Muscle layer of duodenum (tissue), 2 donors: ENCODE measurements at regions not wholly inside any gene's neighbourhood (a gene's known extent, or its start where the extent isn't known, plus 50 kb on each side); places are given as distances from the start of the nearest gene placed in this dataset.
"Not testable (repeated sequence)": the region's sequence is repeated elsewhere in the genome, so short reads cannot be mapped to it uniquely, and the experiment has no call there.

ENCODE experiments used
- H3K27ac ChIP-seq: one replicate; pipeline ENCODE4 v1.7.0; 2013; ENCODE audit warnings: mild to moderate bottlenecking, low read length
- H3K27me3 ChIP-seq: one replicate; pipeline ENCODE4 v1.7.0; 2013; ENCODE audit warnings: low read depth, mild to moderate bottlenecking, control low read depth, low read length
- H3K36me3 ChIP-seq, 2 donors: one replicate each; pipeline ENCODE4 v1.7.0; 2013; ENCODE audit warnings: low read length in 2 of 2, control low read depth in 1 of 2, mild to moderate bottlenecking in 1 of 2; ENCODE audit not compliant: insufficient read depth in 2 of 2, control insufficient read depth in 1 of 2
- H3K4me1 ChIP-seq, 2 donors: one replicate each; pipeline ENCODE4 v1.7.0; 2013; ENCODE audit warnings: low read length in 2 of 2, mild to moderate bottlenecking in 2 of 2, control low read depth in 1 of 2, moderate library complexity in 1 of 2; ENCODE audit not compliant: insufficient read depth in 2 of 2, control insufficient read depth in 1 of 2
- H3K4me3 ChIP-seq, 2 donors: one replicate each; pipeline ENCODE4 v1.7.0; 2013; ENCODE audit warnings: low read length in 2 of 2, low read depth in 1 of 2, mild to moderate bottlenecking in 1 of 2
- H3K9me3 ChIP-seq, 2 donors: one replicate each; pipeline ENCODE4 v1.7.0; 2013; ENCODE audit warnings: low read length in 2 of 2, control low read depth in 1 of 2, mild to moderate bottlenecking in 1 of 2; ENCODE audit not compliant: control insufficient read depth in 1 of 2
- donor health status: healthy.

- no peaks in the 10 kb centered on the region for H3K36me3 ChIP-seq
- no peak overlapping the region for H3K27ac ChIP-seq
- H3K9me3 ChIP-seq: no peaks in the 10 kb centered on the region
- no peaks in the 10 kb centered on the region for H3K27me3 ChIP-seq
- H3K4me3 ChIP-seq: no peak overlapping the region
- H3K4me1 ChIP-seq: peaks cover 0 to 4% of the 10 kb centered on the region in 2 donors
Measured at GRCh38 chr4:89491761-89492160, 184.2 kb upstream of the GPRIN3 start.

GRCh38 chr4:89489921-89490431 is 182.4 kb upstream of the GPRIN3 start:
- not testable (repeated sequence) for H3K9me3 ChIP-seq, H3K27me3 ChIP-seq, H3K4me1 ChIP-seq, H3K36me3 ChIP-seq, H3K27ac ChIP-seq, H3K4me3 ChIP-seq

GRCh38 chr4:89489338-89489771 is 181.8 kb upstream of the GPRIN3 start:
- Histone ChIP-seq H3K4me1 (peaks cover 0 to 4% of the 10 kb centered on the region in 2 donors), H3K36me3 (no peaks in the 10 kb centered on the region), H3K4me3 (no peak overlapping the region), H3K27me3 (no peaks in the 10 kb centered on the region), H3K9me3 (no peaks in the 10 kb centered on the region), H3K27ac (no peak overlapping the region)

GRCh38 chr4:89488736-89489135 is 181.1 kb upstream of the GPRIN3 start:
- Histone ChIP-seq H3K9me3 (no peaks in the 10 kb centered on the region), H3K27ac (no peak overlapping the region), H3K4me3 (no peak overlapping the region), H3K36me3 (no peaks in the 10 kb centered on the region), H3K27me3 (no peaks in the 10 kb centered on the region), H3K4me1 (peaks cover 0 to 4% of the 10 kb centered on the region in 2 donors)

GRCh38 chr4:89486673-89487072 is 179.1 kb upstream of the GPRIN3 start:
- no peaks in the 10 kb centered on the region for H3K4me1 ChIP-seq
- H3K27ac ChIP-seq: no peak overlapping the region
- H3K4me3 ChIP-seq: no peak overlapping the region
- no peaks in the 10 kb centered on the region for H3K36me3 ChIP-seq
- H3K9me3 ChIP-seq: no peaks in the 10 kb centered on the region
- H3K27me3 ChIP-seq: no peaks in the 10 kb centered on the region

- no peaks in the 10 kb centered on the region for H3K27me3 ChIP-seq
- H3K36me3 ChIP-seq: no peaks in the 10 kb centered on the region
- no peak overlapping the region for H3K4me3 ChIP-seq
- no peak overlapping the region for H3K27ac ChIP-seq
- H3K9me3 ChIP-seq: no peaks in the 10 kb centered on the region
- no peaks in the 10 kb centered on the region for H3K4me1 ChIP-seq
Measured at GRCh38 chr4:89486042-89486441, 178.4 kb upstream of the GPRIN3 start.

GRCh38 chr4:89483833-89484232 is 176.2 kb upstream of the GPRIN3 start:
- Histone ChIP-seq H3K9me3 (no peaks in the 10 kb centered on the region), H3K27ac (no peak overlapping the region), H3K4me1 (no peaks in the 10 kb centered on the region), H3K36me3 (no peaks in the 10 kb centered on the region), H3K4me3 (no peak overlapping the region), H3K27me3 (no peaks in the 10 kb centered on the region)

- Histone ChIP-seq H3K36me3 (no peaks in the 10 kb centered on the region), H3K4me1 (no peaks in the 10 kb centered on the region), H3K27me3 (no peaks in the 10 kb centered on the region), H3K27ac (no peak overlapping the region), H3K4me3 (no peak overlapping the region), H3K9me3 (no peaks in the 10 kb centered on the region)
Measured at GRCh38 chr4:89482926-89483595, 175.5 kb upstream of the GPRIN3 start.

GRCh38 chr4:89482251-89482650 is 174.7 kb upstream of the GPRIN3 start:
- Histone ChIP-seq H3K27me3 (no peaks in the 10 kb centered on the region), H3K9me3 (no peaks in the 10 kb centered on the region), H3K36me3 (no peaks in the 10 kb centered on the region), H3K27ac (no peak overlapping the region), H3K4me1 (no peaks in the 10 kb centered on the region), H3K4me3 (no peak overlapping the region)

GRCh38 chr4:89469930-89470375 is 162.4 kb upstream of the GPRIN3 start:
- Histone ChIP-seq H3K27me3 (no peaks in the 10 kb centered on the region), H3K4me1 (peaks cover 0 to 5% of the 10 kb centered on the region in 2 donors), H3K27ac (peak overlapping the region; percentile 29), H3K36me3 (no peaks in the 10 kb centered on the region), H3K9me3 (no peaks in the 10 kb centered on the region), H3K4me3 (peak overlapping the region in 1 of 2 donors; percentile 19)

- Histone ChIP-seq H3K36me3 (no peaks in the 10 kb centered on the region), H3K4me3 (peak overlapping the region in 1 of 2 donors; percentile 19), H3K27me3 (no peaks in the 10 kb centered on the region), H3K27ac (peak overlapping the region; percentile 29), H3K9me3 (no peaks in the 10 kb centered on the region), H3K4me1 (peaks cover 0 to 5% of the 10 kb centered on the region in 2 donors)
Measured at GRCh38 chr4:89469516-89469915, 161.9 kb upstream of the GPRIN3 start.

GRCh38 chr4:89468602-89469001 is 161.0 kb upstream of the GPRIN3 start:
- Histone ChIP-seq H3K4me3 (no peak overlapping the region), H3K36me3 (no peaks in the 10 kb centered on the region), H3K27ac (no peak overlapping the region), H3K27me3 (no peaks in the 10 kb centered on the region), H3K9me3 (no peaks in the 10 kb centered on the region), H3K4me1 (peaks cover 0 to 5% of the 10 kb centered on the region in 2 donors)
